Epithelial cell of esophagus (primary cell): ENCODE measurements at regions not wholly inside any gene's neighbourhood (a gene's known extent, or its start where the extent isn't known, plus 50 kb on each side); places are given as distances from the start of the nearest gene placed in this dataset.

Experiments
- DNase-seq: peaks from one replicate; pipeline ENCODE4 v3.0.0; 2010; ENCODE audit warnings: low read depth
- H3K4me3 ChIP-seq: 2 replicates; pipeline ENCODE4 v1.5.1; 2011; ENCODE audit warnings: mild to moderate bottlenecking, low read length, control low read depth
- TF ChIP-seq, protein P1 (sequence below): IDR thresholded peaks from 2 replicates; pipeline ENCODE4 v1.5.1; 2011; ENCODE audit warnings: low read depth, mild to moderate bottlenecking, low read length, control low read depth, inconsistent platforms; ENCODE audit not compliant: insufficient read depth; ENCODE audit errors: missing control alignments

DNA sequence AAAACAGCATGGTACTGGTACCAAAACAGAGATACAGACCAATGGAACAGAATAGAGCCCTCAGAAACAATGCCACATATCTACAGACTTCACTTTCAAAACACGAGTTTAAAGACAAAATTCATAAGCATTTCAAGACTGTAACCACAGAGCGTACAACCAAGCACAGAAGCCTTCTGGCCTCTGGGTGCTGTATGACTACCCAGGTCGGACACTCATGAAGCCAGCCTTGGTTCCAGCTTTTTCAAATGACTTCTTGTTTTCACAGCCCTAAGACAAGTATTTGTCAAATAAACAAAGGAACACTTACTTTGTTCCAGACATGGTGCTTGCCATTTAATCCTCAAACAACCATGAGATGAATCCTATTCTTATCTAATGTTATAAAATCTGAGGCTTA, 536.1 kb upstream of the NR3C2 start:
- no peak overlapping the region for H3K4me3 ChIP-seq
- TF ChIP-seq, protein P1, sequence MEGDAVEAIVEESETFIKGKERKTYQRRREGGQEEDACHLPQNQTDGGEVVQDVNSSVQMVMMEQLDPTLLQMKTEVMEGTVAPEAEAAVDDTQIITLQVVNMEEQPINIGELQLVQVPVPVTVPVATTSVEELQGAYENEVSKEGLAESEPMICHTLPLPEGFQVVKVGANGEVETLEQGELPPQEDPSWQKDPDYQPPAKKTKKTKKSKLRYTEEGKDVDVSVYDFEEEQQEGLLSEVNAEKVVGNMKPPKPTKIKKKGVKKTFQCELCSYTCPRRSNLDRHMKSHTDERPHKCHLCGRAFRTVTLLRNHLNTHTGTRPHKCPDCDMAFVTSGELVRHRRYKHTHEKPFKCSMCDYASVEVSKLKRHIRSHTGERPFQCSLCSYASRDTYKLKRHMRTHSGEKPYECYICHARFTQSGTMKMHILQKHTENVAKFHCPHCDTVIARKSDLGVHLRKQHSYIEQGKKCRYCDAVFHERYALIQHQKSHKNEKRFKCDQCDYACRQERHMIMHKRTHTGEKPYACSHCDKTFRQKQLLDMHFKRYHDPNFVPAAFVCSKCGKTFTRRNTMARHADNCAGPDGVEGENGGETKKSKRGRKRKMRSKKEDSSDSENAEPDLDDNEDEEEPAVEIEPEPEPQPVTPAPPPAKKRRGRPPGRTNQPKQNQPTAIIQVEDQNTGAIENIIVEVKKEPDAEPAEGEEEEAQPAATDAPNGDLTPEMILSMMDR, result no peak
- DNase-seq, result no peak

DNA sequence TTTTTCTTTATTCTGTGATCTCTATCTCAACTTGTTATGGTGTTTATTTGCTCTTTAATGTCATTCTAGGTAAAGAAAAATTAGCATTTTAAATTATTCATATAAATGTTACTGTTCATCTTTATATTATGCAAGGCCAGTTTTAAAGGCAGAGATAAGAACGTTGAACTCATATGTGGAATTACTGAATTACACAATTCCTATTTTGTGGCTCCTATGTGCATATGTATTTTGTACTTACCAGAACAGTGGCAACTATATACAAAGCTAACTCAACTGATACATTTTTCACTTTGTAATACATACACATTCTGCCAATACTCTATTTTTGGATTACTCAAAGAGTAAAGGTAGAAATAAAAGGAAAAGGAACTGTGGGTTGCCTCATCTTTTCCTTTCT, 533.2 kb upstream of the NR3C2 start:
- no peak for DNase-seq
- TF ChIP-seq, protein P1, result no peak
- no peak overlapping the region for H3K4me3 ChIP-seq

DNA sequence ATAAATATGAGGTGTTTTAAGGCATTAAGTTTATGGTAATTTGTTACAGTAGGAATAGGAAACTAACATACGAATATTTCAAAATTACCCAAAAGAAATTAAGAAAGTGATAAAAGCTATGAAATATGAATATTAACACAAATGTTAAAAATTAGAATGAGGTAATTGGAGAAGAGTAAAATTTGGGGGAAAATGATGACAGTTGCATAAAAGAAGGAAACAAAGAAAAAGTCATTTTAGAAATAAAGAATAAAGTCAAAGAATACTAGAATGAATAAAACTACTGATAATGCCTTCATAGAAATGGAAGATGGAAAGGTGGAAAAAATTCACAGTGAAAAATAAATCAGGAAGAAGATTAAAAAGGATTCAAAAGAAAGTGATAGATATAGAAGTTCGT, 522.9 kb upstream of the NR3C2 start:
- DNase-seq, result no peak
- TF ChIP-seq, protein P1, result no peak
- no peak overlapping the region for H3K4me3 ChIP-seq

DNA sequence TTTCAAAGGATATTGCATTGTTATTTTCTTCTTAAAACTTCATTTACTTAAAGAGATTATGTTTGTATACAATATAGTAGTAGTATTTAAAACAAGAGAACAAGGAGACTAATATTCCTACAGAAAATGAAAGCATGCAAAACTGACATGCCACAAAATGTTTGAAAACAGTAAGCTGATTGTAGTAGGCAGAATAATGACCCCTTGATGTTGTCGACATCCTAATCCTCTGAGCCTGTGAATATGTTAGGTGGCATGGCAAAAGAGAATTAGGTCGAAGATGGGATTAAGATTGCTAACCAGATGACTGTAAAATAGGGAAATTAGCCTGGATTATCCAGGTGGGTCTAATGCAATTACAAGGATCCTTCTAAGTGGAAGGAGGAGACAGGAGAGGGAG, 522.2 kb upstream of the NR3C2 start:
- no peak for DNase-seq
- TF ChIP-seq, protein P1, result no peak
- no peak overlapping the region for H3K4me3 ChIP-seq

DNA sequence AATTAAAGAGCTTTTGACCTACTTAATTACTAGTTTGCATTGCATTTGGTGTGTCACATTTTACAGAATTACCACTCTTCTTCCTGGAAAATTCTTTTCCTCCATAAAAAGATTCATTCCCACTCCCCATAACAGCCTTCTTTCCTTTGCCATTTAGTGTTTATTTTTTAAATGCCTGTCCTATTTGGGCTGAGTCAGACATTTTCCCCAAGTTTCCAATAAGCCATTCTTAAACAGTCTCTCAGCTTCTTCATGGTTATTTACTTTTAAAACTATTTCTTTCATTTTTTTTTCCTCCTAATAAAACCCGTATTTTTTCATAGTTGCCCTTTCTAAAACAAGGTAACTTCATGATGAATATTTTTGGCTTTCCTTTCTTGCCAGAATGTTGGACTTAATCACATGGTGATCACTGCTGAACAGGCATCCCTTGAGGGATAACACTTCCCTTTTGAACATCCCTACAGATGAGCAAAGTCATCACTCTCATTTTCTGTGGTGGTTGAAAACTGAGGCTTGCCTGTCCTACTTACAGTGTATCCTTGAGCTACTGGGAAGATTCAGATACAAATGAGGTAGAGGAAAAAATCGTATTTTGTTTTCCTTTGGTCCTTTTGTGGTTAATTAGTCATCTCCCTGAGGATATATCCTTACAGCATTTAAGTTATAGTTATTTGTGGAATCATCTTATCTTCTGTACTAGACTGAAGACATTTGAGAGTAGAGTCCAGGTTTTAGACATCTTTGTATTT, 520.5 kb upstream of the NR3C2 start:
- peak; percentile 21 for DNase-seq
- no peak overlapping the region for H3K4me3 ChIP-seq
- TF ChIP-seq, protein P1, result no peak

DNA sequence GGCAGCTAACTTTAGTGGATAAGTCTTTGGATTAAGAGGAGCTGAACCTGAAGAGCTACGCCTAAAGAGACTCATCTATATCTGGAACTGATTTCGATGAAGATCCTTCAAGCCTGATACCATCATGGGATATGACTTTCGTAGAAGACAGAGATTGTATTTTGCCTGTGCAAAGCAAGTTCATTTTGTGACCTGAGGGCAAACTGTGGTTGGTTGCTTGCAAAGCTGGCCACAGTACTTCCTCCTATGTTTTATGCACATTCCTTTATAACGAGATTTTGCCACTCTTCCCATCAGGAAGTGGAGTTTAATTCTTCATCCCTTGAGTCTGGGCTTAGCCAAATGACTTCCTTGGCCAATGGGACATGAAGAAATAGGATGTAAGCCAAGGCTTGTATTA, 519.3 kb upstream of the NR3C2 start:
- TF ChIP-seq, protein P1, result no peak
- DNase-seq, result no peak

DNA sequence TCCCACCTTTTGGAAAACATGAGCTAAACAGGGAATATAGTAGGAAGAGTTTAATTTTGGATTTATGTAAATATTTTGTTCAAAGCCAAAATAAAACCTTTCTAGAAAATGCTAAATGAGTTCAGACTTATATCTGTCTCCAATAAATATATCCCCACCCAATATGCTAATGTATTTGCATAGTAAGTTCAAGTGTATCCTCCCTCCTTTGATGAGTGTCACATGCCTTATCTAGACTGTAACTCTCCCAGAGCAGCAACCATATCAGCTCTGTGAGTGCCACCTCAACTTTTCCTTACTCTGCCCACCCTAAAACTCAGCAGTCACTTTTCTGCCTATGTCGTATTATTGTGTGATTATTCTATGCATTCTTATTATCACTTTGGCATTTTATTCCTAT, 516.1 kb upstream of the NR3C2 start:
- TF ChIP-seq, protein P1, result no peak
- DNase-seq, result no peak
- H3K4me3 ChIP-seq, result no peak overlapping the region

More for the DNA sequence above, 519.3 kb upstream of the NR3C2 start:
- H3K4me3 ChIP-seq, result no peak overlapping the region
